ENCODE measurements at regions not wholly inside any gene's neighbourhood (a gene's known extent, or its start where the extent isn't known, plus 50 kb on each side); places are given as distances from the start of the nearest gene placed in this dataset.

- no peak for TF ChIP-seq CTCF (IDR thresholded peaks at IDR 0.05)
- no peak for TF ChIP-seq FOSB (CRISPR knock-in tag; IDR thresholded peaks at IDR 0.05)
Measured at GRCh38 chr6:54003316-54003715, 107.9 kb upstream of the MLIP start (continued).

- 67% methylated on average over 1 of the region's 1 CpG for WGBS (ENCODE audit: missing lambda C conversion rate)
Measured at GRCh38 chr6:54008589-54008988, 102.7 kb upstream of the MLIP start.

GRCh38 chr6:54009052-54009654 lies 102.1 kb upstream of the MLIP start:
- POLR2A ChIA-PET, result no interaction called here
- Histone ChIP-seq H3K4me3 (no peak overlapping the region), H3K4me2 (no peak overlapping the region), H3K4me1 (no peaks in the 10 kb centered on the region), H3K27ac (no peak overlapping the region), H3K9me3 (no peaks in the 10 kb centered on the region)
- ATAC-seq (no peak), FAIRE-seq (no peak), DNase-seq (ENCODE audit: low read depth in 1 of 2, low spot score in 1 of 2) (no peak)
- CTCF ChIA-PET, result no interaction called here
- no peak for TF ChIP-seq EP300 (IDR thresholded peaks at IDR 0.05)
- no peak for TF ChIP-seq RFX5 (IDR thresholded peaks at IDR 0.05)
- TF ChIP-seq HDAC2 (IDR thresholded peaks at IDR 0.05), result no peak
- TF ChIP-seq JUNB (IDR thresholded peaks at IDR 0.05), result no peak
- TF ChIP-seq CBX2 (IDR thresholded peaks at IDR 0.05; ENCODE audit: borderline replicate concordance, low read depth), result no peak
- TF ChIP-seq RNF2 (IDR thresholded peaks at IDR 0.05; ENCODE audit: borderline replicate concordance, low read depth), result no peak
- TF ChIP-seq ZSCAN20 (CRISPR knock-in tag; IDR thresholded peaks at IDR 0.05), result no peak
- no peak for TF ChIP-seq HMGXB4 (CRISPR knock-in tag; IDR thresholded peaks at IDR 0.05; ENCODE audit: borderline replicate concordance)
- no peak for TF ChIP-seq EHF (CRISPR knock-in tag; IDR thresholded peaks at IDR 0.05)
- TF ChIP-seq E2F6 (IDR thresholded peaks at IDR 0.05; ENCODE audit: borderline replicate concordance, low read depth), result no peak
- WGBS (ENCODE audit: missing lambda C conversion rate), result 33% methylated on average over 5 of the region's 5 CpGs

More at GRCh38 chr6:54008589-54008988, 102.7 kb upstream of the MLIP start:
- ChIA-PET POLR2A (no interaction called here), CTCF (no interaction called here)
- H3K9me3 ChIP-seq, result no peaks in the 10 kb centered on the region
- DNase-seq (ENCODE audit: low read depth in 1 of 2, low spot score in 1 of 2) (no peak), FAIRE-seq (no peak), ATAC-seq (no peak)
- H3K27ac ChIP-seq, result no peak overlapping the region
- TF ChIP-seq ZC3H11A (IDR thresholded peaks at IDR 0.05) (no peak), ATOH8 (CRISPR knock-in tag; IDR thresholded peaks at IDR 0.05; ENCODE audit: low read depth) (no peak), HDAC2 (IDR thresholded peaks at IDR 0.05) (no peak), SREBF2 (IDR thresholded peaks at IDR 0.05) (no peak), REST (IDR thresholded peaks at IDR 0.05) (no peak), ZNF302 (CRISPR knock-in tag; IDR thresholded peaks at IDR 0.05) (no peak), TFCP2L1 (CRISPR knock-in tag; IDR thresholded peaks at IDR 0.05) (no peak), CHD4 (IDR thresholded peaks at IDR 0.05; ENCODE audit: borderline replicate concordance) (no peak)
- H3K4me3 ChIP-seq, result no peak overlapping the region
- no peaks in the 10 kb centered on the region for H3K4me1 ChIP-seq
- no peak overlapping the region for H3K4me2 ChIP-seq
